ENCODE measurements at regions not wholly inside any gene's neighbourhood (a gene's known extent, or its start where the extent isn't known, plus 50 kb on each side); places are given as distances from the start of the nearest gene placed in this dataset.

- no peak for DNase-seq (ENCODE audit: low read depth)
- TF ChIP-seq CTCF (IDR thresholded peaks at IDR 0.05; ENCODE audit: insufficient read depth, low read depth, low read length, missing control alignments), result no peak
- H3K4me3 ChIP-seq (ENCODE audit: low read length), result no peak overlapping the region
Measured at GRCh38 chrX:38500141-38500540, 61.2 kb upstream of the TSPAN7 start.

- H3K4me3 ChIP-seq (ENCODE audit: low read length), result no peak overlapping the region
- TF ChIP-seq CTCF (IDR thresholded peaks at IDR 0.05; ENCODE audit: insufficient read depth, low read depth, low read length, missing control alignments), result no peak
- DNase-seq (ENCODE audit: low read depth), result peak; percentile 1
Measured at GRCh38 chrX:38500866-38501265, 60.5 kb upstream of the TSPAN7 start.

GRCh38 chrX:38505583-38505982 lies 55.8 kb upstream of the TSPAN7 start:
- H3K4me3 ChIP-seq (ENCODE audit: low read length), result no peak overlapping the region
- DNase-seq (ENCODE audit: low read depth), result no peak
- TF ChIP-seq CTCF (IDR thresholded peaks at IDR 0.05; ENCODE audit: insufficient read depth, low read depth, low read length, missing control alignments), result no peak

Measured in epithelial cell of esophagus (primary cell).